ENCODE measurements at regions not wholly inside any gene's neighbourhood (a gene's known extent, or its start where the extent isn't known, plus 50 kb on each side); places are given as distances from the start of the nearest gene placed in this dataset.

DNA sequence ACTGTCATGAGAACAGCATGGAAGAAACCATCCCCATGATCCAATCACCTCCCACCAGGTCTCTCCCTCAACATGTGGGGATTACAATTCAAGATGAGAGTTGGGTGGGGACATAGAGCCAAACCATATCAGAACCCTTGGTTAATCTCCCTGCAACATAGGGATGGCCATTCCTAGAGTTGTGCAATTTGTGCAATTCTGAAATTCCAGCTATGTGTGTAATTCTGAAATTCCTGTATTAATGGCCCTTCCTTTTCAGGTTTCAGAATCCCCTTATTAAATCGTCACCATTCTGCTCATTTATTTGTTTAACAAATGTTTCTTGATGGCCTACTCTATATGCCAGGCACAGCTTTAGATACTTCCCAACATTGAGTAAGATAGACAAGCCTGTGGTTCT is 282.6 kb downstream of the SMARCA2 start:
- no peak for TF ChIP-seq CTCF (IDR thresholded peaks at IDR 0.05)
- no peak for TF ChIP-seq POLR2AphosphoS5 (IDR thresholded peaks at IDR 0.05)
